Right lobe of liver (tissue), 6 donors: ENCODE measurements at regions not wholly inside any gene's neighbourhood (a gene's known extent, or its start where the extent isn't known, plus 50 kb on each side); places are given as distances from the start of the nearest gene placed in this dataset.

Experiments
- ATAC-seq, 4 donors: fragments of 200-7000 bp; cut with Tn5 transposase; one replicate each; pipeline ENCODE4 v1.9.1; 2020; ENCODE audit warnings: mild to moderate bottlenecking in 4 of 4, moderate library complexity in 4 of 4
- DNase-seq, 3 donors: peaks; one replicate each; pipeline ENCODE4 v3.0.0-alpha.2; 2020
- H3K27ac ChIP-seq, 3 donors: fragments of 200-600 bp; one replicate each; pipeline ENCODE4 v1.8.0; 2022
- H3K27me3 ChIP-seq, 2 donors: fragments of 200-600 bp; one replicate each; pipeline ENCODE4 v1.8.0; 2022
- H3K36me3 ChIP-seq, 4 donors: fragments of 200-600 bp; sonication (generic) in 1 of 4; one replicate each; pipeline versions ENCODE4 v1.5.1 to v1.8.0; 2017 to 2022; ENCODE audit warnings: control low read depth in 1 of 4
- H3K4me1 ChIP-seq, 4 donors: fragments of 200-600 bp; sonication (generic) in 1 of 4; one replicate each; pipeline versions ENCODE4 v1.5.1 to v1.8.0; 2017 to 2022; ENCODE audit warnings: control low read depth in 1 of 4
- H3K4me3 ChIP-seq, 3 donors: fragments of 200-600 bp; one replicate each; pipeline ENCODE4 v1.8.0; 2022
- H3K9me3 ChIP-seq, 4 donors: fragments of 200-600 bp; sonication (generic) in 1 of 4; one replicate each; pipeline versions ENCODE4 v1.5.1 to v1.8.0; 2017 to 2022; ENCODE audit warnings: control low read depth in 1 of 4
- CTCF ChIP-seq, 4 donors: fragments of 200-600 bp in 3 of 4; fragments of 450-650 bp in 1 of 4; IDR thresholded peaks; one replicate each; pipeline versions ENCODE4 v1.5.1 to v1.8.0; 2016 to 2022; ENCODE audit warnings: antibody characterized with exemption in 4 of 4, mild to moderate bottlenecking in 2 of 4
- POLR2A ChIP-seq: fragments of 450-650 bp; IDR thresholded peaks from one replicate; pipeline ENCODE4 v1.6.1; 2017; ENCODE audit warnings: antibody characterized with exemption, mild to moderate bottlenecking
- WGBS: methylation state at CpG from one replicate; pipeline ENCODE4 v1.1.6; 2018; ENCODE audit warnings: low coverage, low lambda C conversion rate; ENCODE audit not compliant: insufficient coverage; ENCODE audit errors: missing lambda C conversion rate; 5-methylcytosine and 5-hydroxymethylcytosine counted together
- intact Hi-C, 2 donors: fragments of 100-400 bp; cut with DNase I; formaldehyde crosslinking; loops; one replicate each; pipeline versions ENCODE4 v1.11.2 to v1.14.1; 2022
- donor health status: DM: no; HTN: yes; CAD: no.
- donor health status: DM: no; HTN: no; CAD: no.
- donor health status: DM: no; HTN: no; CAD: no.
- donor health status: DM: no; HTN: yes; CAD: no.
- donor health status: DM: no; HTN: yes; CAD: no.

GRCh38 chr4:67087897-67088296, 457.4 kb downstream of the CENPC start:
- H3K27me3 ChIP-seq, result no peaks in the 10 kb centered on the region
- WGBS, result 17% methylated on average over 2 of the region's 2 CpGs
- peak; percentile 88 to 91 (median 90) for ATAC-seq
- no peak overlapping the region for H3K4me3 ChIP-seq
- DNase-seq, result peak in 2 of 3 donors; percentile 27 to 63
- H3K9me3 ChIP-seq, result no peaks in the 10 kb centered on the region
- intact Hi-C loops, result loop anchor here in 1 of 2 donors (10.0 kb wide), 1 partner anchor 237 kb away; no protein-coding TSS in a partner anchor
- no peaks in the 10 kb centered on the region for H3K36me3 ChIP-seq
- H3K4me1 ChIP-seq, result no peaks in the 10 kb centered on the region
- no peak overlapping the region for H3K27ac ChIP-seq
- TF ChIP-seq POLR2A (no peak), CTCF (IDR thresholded peaks at IDR 0.05) (peak; percentile 68 to 79 (median 76))

DNA sequence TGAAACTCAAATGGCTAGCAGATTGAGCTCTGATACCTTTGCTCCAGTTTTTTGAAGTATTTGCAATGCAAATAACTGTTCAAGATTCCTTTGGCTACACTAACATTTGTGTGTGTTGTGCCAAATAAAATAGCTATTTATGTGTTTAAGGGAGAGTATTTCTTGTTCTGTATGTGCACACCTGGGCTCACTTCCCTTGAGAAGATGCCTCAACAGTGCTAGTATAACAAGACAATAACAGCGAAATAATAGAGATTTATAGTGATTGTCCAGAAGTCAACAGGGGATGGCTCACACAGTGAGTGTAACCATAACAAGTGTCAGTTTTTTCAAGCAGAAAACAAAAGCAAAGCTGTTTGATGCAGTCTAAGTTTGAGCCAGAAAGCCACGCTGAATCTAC, 460.5 kb downstream of the CENPC start:
- H3K36me3 ChIP-seq, result no peaks in the 10 kb centered on the region
- no peak overlapping the region for H3K4me3 ChIP-seq
- intact Hi-C loops, result loop anchor here in 1 of 2 donors (10.0 kb wide), 1 partner anchor 240 kb away; no protein-coding TSS in a partner anchor
- no peak for TF ChIP-seq POLR2A
- TF ChIP-seq CTCF (IDR thresholded peaks at IDR 0.05), result no peak
- no peak for ATAC-seq
- no peaks in the 10 kb centered on the region for H3K9me3 ChIP-seq
- no peak for DNase-seq
- 60% methylated on average over 2 of the region's 2 CpGs for WGBS
- no peaks in the 10 kb centered on the region for H3K4me1 ChIP-seq
- H3K27me3 ChIP-seq, result no peaks in the 10 kb centered on the region
- no peak overlapping the region for H3K27ac ChIP-seq

- intact Hi-C loops, result loop anchor here in 1 of 2 donors (10.0 kb wide), 1 partner anchor 241 kb away; no protein-coding TSS in a partner anchor
- H3K27ac ChIP-seq, result no peak overlapping the region
- no peaks in the 10 kb centered on the region for H3K27me3 ChIP-seq
- no peak for ATAC-seq
- no peaks in the 10 kb centered on the region for H3K9me3 ChIP-seq
- H3K4me1 ChIP-seq, result no peaks in the 10 kb centered on the region
- H3K4me3 ChIP-seq, result no peak overlapping the region
- TF ChIP-seq CTCF (IDR thresholded peaks at IDR 0.05) (no peak), POLR2A (no peak)
- no peaks in the 10 kb centered on the region for H3K36me3 ChIP-seq
- WGBS, result 52% methylated on average over 5 of the region's 5 CpGs
- no peak for DNase-seq
These were observed 461.8 kb downstream of the CENPC start for GRCh38 chr4:67083496-67083895.

GRCh38 chr4:67082746-67083145, 462.6 kb downstream of the CENPC start:
- DNase-seq, result no peak
- H3K4me3 ChIP-seq, result no peak overlapping the region
- H3K27ac ChIP-seq, result no peak overlapping the region
- H3K27me3 ChIP-seq, result no peaks in the 10 kb centered on the region
- WGBS, result 90% methylated on average over 5 of the region's 5 CpGs
- intact Hi-C loops, result loop anchor here in 1 of 2 donors (10.0 kb wide), 1 partner anchor 242 kb away; no protein-coding TSS in a partner anchor
- TF ChIP-seq POLR2A (no peak), CTCF (IDR thresholded peaks at IDR 0.05) (no peak)
- no peaks in the 10 kb centered on the region for H3K9me3 ChIP-seq
- H3K36me3 ChIP-seq, result no peaks in the 10 kb centered on the region
- no peaks in the 10 kb centered on the region for H3K4me1 ChIP-seq
- ATAC-seq, result no peak
